WTC11 (cell line): ENCODE measurements at regions not wholly inside any gene's neighbourhood (a gene's known extent, or its start where the extent isn't known, plus 50 kb on each side); places are given as distances from the start of the nearest gene placed in this dataset.

Source experiments
- ATAC-seq: fragments of 200-7000 bp; cut with Tn5 transposase; 2 replicates; pipeline ENCODE4 v1.10.0; 2021; ENCODE audit warnings: mild to moderate bottlenecking, moderate library complexity
- CTCF ChIA-PET: fragments of 300-600 bp; sonication (Branson Sonifier 250); formaldehyde crosslinking; loops from one replicate; lab custom pipeline; 2021; ENCODE audit warnings: antibody characterized with exemption; lab: Charles Lee
- POLR2A ChIA-PET: fragments of 350-600 bp; sonication (Branson Sonifier 250); formaldehyde crosslinking; loops from one replicate; lab custom pipeline; 2021; ENCODE audit warnings: antibody characterized with exemption; lab: Charles Lee
- DNase-seq: peaks from one replicate; pipeline ENCODE4 v3.0.0; 2021; ENCODE audit warnings: low spot score
- H3K27ac Mint-ChIP-seq: 2 replicates; pipeline ENCODE4 v1.8.0; 2021; ENCODE audit warnings: mixed read lengths
- H3K27me3 Mint-ChIP-seq: 2 replicates; pipeline ENCODE4 v1.8.0; 2021; ENCODE audit warnings: low read depth, mild to moderate bottlenecking, moderate library complexity, mixed read lengths
- H3K36me3 Mint-ChIP-seq: 2 replicates; pipeline ENCODE4 v1.8.0; 2021; ENCODE audit warnings: mixed read lengths
- H3K4me1 Mint-ChIP-seq: 2 replicates; pipeline ENCODE4 v1.8.0; 2022; ENCODE audit warnings: mixed read lengths
- H3K4me3 Mint-ChIP-seq: 2 replicates; pipeline ENCODE4 v1.8.0; 2021; ENCODE audit warnings: mild to moderate bottlenecking, moderate library complexity, mixed read lengths
- H3K9me3 Mint-ChIP-seq: 2 replicates; pipeline ENCODE4 v1.8.0; 2021; ENCODE audit warnings: mixed read lengths
- CBFB ChIP-seq: sonication (generic); formaldehyde crosslinking; IDR thresholded peaks from 2 replicates; pipeline ENCODE4 v1.8.1; 2022; ENCODE audit warnings: mild to moderate bottlenecking, low read depth, missing genetic modification reagents
- CTCF ChIP-seq: fragments of 200-600 bp; IDR thresholded peaks from 2 replicates; pipeline ENCODE4 v1.8.0; 2022; ENCODE audit warnings: antibody characterized with exemption
- E2F4 ChIP-seq: sonication (generic); formaldehyde crosslinking; IDR thresholded peaks from 2 replicates; pipeline ENCODE4 v1.8.1; 2022; ENCODE audit warnings: low read depth, mild to moderate bottlenecking, moderate library complexity, missing genetic modification reagents, borderline replicate concordance
- E2F5 ChIP-seq: sonication (generic); formaldehyde crosslinking; IDR thresholded peaks from 2 replicates; pipeline ENCODE4 v1.8.1; 2022; ENCODE audit warnings: mild to moderate bottlenecking, moderate library complexity, missing genetic modification reagents
- GABPB1 ChIP-seq: sonication (generic); formaldehyde crosslinking; IDR thresholded peaks from 2 replicates; pipeline ENCODE4 v1.8.1; 2023; ENCODE audit warnings: mild to moderate bottlenecking, missing genetic modification reagents
- IRF2 ChIP-seq: sonication (generic); formaldehyde crosslinking; IDR thresholded peaks from 2 replicates; pipeline ENCODE4 v1.8.0; 2022; ENCODE audit warnings: low read depth, missing genetic modification reagents, borderline replicate concordance
- NR1H2 ChIP-seq: sonication (generic); formaldehyde crosslinking; IDR thresholded peaks from 2 replicates; pipeline ENCODE4 v1.9.0; 2021; ENCODE audit warnings: mild to moderate bottlenecking, moderate library complexity, missing genetic modification reagents
- NR3C1 ChIP-seq: sonication (generic); formaldehyde crosslinking; conservative IDR thresholded peaks from 2 replicates; pipeline ENCODE4 v1.8.1; 2023; ENCODE audit warnings: low read depth, mild to moderate bottlenecking, missing genetic modification reagents
- RELA ChIP-seq: sonication (generic); formaldehyde crosslinking; IDR thresholded peaks from 2 replicates; pipeline ENCODE4 v1.8.1; 2022; ENCODE audit warnings: missing genetic modification reagents, mild to moderate bottlenecking, borderline replicate concordance
- ZBTB21 ChIP-seq: sonication (generic); formaldehyde crosslinking; IDR thresholded peaks from 2 replicates; pipeline ENCODE4 v1.8.1; 2023; ENCODE audit warnings: mild to moderate bottlenecking, missing genetic modification reagents, borderline replicate concordance
- ZBTB43 ChIP-seq: sonication (generic); formaldehyde crosslinking; IDR thresholded peaks from 2 replicates; pipeline ENCODE4 v1.8.1; 2023; ENCODE audit warnings: mild to moderate bottlenecking, missing genetic modification reagents
- ZNF219 ChIP-seq: sonication (generic); formaldehyde crosslinking; IDR thresholded peaks from 2 replicates; pipeline ENCODE4 v1.8.0; 2023; ENCODE audit warnings: missing genetic modification reagents, mild to moderate bottlenecking, borderline replicate concordance
- ZNF232 ChIP-seq: sonication (generic); formaldehyde crosslinking; IDR thresholded peaks from 2 replicates; pipeline ENCODE4 v1.8.0; 2022; ENCODE audit warnings: mild to moderate bottlenecking, missing genetic modification reagents
- ZNF416 ChIP-seq: fragments of 250-450 bp; sonication (Bioruptor Pico); IDR thresholded peaks from 2 replicates; pipeline ENCODE4 v1.9.0; 2021; ENCODE audit warnings: mild to moderate bottlenecking, inconsistent platforms
- ZNF512 ChIP-seq: sonication (generic); formaldehyde crosslinking; IDR thresholded peaks from 2 replicates; pipeline ENCODE4 v1.8.1; 2022; ENCODE audit warnings: missing genetic modification reagents, borderline replicate concordance
- ZSCAN18 ChIP-seq: fragments of 250-450 bp; sonication (Bioruptor Pico); IDR thresholded peaks from 2 replicates; pipeline ENCODE4 v2.1.2; 2022; ENCODE audit warnings: mild to moderate bottlenecking, moderate library complexity
- TF ChIP-seq, protein P1 (sequence below): sonication (generic); formaldehyde crosslinking; IDR thresholded peaks from 2 replicates; pipeline ENCODE4 v1.8.1; 2023; ENCODE audit warnings: mild to moderate bottlenecking, missing genetic modification reagents, moderate library complexity
- TF ChIP-seq, protein P2 (sequence below): sonication (generic); formaldehyde crosslinking; IDR thresholded peaks from 2 replicates; pipeline ENCODE4 v1.8.1; 2023; ENCODE audit warnings: mild to moderate bottlenecking, missing genetic modification reagents

- TF ChIP-seq ZBTB43 (CRISPR knock-in tag) (no peak), ZSCAN18 (CRISPR knock-in tag) (no peak), ZNF416 (CRISPR knock-in tag) (no peak), E2F5 (CRISPR knock-in tag) (no peak)
- TF ChIP-seq, protein P1, sequence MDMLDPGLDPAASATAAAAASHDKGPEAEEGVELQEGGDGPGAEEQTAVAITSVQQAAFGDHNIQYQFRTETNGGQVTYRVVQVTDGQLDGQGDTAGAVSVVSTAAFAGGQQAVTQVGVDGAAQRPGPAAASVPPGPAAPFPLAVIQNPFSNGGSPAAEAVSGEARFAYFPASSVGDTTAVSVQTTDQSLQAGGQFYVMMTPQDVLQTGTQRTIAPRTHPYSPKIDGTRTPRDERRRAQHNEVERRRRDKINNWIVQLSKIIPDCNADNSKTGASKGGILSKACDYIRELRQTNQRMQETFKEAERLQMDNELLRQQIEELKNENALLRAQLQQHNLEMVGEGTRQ (CRISPR knock-in tag), result no peak
These were observed 59.2 kb upstream of the ITGA4 start (continued) for GRCh38 chr2:181398000-181398399.

DNA sequence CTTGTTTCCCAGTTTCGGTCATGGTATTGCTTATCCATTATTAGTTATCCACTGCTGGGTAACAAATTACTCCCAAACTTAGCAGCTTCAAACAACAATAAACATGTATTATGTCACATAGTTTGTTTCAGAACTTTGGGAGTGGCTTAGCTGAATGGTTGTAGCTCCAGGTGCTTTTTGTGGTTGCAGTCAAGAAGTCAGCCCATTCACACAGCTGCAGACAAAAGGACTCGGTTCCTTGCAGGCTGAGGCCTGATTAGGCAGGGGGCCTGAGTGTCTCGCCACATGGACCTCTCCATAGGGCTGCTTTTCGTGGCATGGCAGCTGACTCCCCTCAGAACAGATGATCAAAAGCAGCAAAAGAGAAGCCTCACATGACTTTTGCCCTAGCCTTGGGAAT, 58.2 kb upstream of the ITGA4 start:
- DNase-seq, result no peak
- CTCF ChIA-PET, result interaction anchor here (0.7 to 1.2 kb wide), 2 partner anchors 220 to 323 kb away, joined by 5 read pairs; no protein-coding TSS in a partner anchor
- H3K27me3 Mint-ChIP-seq, result no peaks in the 10 kb centered on the region
- H3K4me3 Mint-ChIP-seq, result no peak overlapping the region
- peaks cover 4% of the 10 kb centered on the region for H3K4me1 Mint-ChIP-seq
- H3K36me3 Mint-ChIP-seq, result no peaks in the 10 kb centered on the region
- H3K9me3 Mint-ChIP-seq, result no peaks in the 10 kb centered on the region
- H3K27ac Mint-ChIP-seq, result no peak overlapping the region
- no peak for TF ChIP-seq ZNF232
- no peak for TF ChIP-seq NR1H2 (CRISPR knock-in tag)
- no peak for TF ChIP-seq NR3C1 (CRISPR knock-in tag)
- no peak for TF ChIP-seq CTCF
- no peak for TF ChIP-seq ZBTB21 (CRISPR knock-in tag)
- TF ChIP-seq, protein P2, sequence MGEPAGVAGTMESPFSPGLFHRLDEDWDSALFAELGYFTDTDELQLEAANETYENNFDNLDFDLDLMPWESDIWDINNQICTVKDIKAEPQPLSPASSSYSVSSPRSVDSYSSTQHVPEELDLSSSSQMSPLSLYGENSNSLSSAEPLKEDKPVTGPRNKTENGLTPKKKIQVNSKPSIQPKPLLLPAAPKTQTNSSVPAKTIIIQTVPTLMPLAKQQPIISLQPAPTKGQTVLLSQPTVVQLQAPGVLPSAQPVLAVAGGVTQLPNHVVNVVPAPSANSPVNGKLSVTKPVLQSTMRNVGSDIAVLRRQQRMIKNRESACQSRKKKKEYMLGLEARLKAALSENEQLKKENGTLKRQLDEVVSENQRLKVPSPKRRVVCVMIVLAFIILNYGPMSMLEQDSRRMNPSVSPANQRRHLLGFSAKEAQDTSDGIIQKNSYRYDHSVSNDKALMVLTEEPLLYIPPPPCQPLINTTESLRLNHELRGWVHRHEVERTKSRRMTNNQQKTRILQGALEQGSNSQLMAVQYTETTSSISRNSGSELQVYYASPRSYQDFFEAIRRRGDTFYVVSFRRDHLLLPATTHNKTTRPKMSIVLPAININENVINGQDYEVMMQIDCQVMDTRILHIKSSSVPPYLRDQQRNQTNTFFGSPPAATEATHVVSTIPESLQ (CRISPR knock-in tag), result no peak
- TF ChIP-seq E2F4 (CRISPR knock-in tag), result no peak
- TF ChIP-seq CBFB (CRISPR knock-in tag), result no peak
- no peak for TF ChIP-seq IRF2
- no peak for TF ChIP-seq ZNF512 (CRISPR knock-in tag)
- TF ChIP-seq GABPB1 (CRISPR knock-in tag), result no peak
- no peak for TF ChIP-seq RELA
- no peak for TF ChIP-seq ZNF219 (CRISPR knock-in tag)
- POLR2A ChIA-PET, result interaction anchor here (0.8 kb wide), 1 partner anchor 12 kb away, joined by 4 read pairs; no protein-coding TSS in a partner anchor
- ATAC-seq, result peak; percentile 83
